Skin of body (tissue), 1 donor: ENCODE measurements at regions not wholly inside any gene's neighbourhood (a gene's known extent, or its start where the extent isn't known, plus 50 kb on each side); places are given as distances from the start of the nearest gene placed in this dataset.
"Not testable (repeated sequence)": the region's sequence is repeated elsewhere in the genome, so short reads cannot be mapped to it uniquely, and the experiment has no call there.

Experiments used
- DNase-seq: peaks from one replicate; lab custom pipeline; 2025; lab: John Stamatoyannopoulos, UW

DNA sequence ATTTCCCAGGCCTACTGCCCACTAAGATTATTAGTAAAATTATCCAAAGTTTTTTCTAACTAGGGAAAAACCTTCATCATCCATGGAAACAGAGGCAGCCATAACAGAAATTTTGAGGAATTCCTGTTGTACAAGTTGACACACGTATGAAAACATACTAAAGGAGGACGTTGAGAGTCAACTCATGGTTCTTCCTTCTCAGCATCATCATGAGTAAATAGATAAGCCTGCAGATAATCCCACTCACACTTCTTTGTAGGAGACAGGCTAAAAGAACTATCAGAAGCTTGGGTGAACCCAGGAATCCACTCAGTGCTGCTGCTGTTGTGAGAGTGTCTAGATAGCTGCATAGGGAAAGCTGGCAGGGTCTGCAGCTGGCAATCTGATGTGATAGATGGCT lies 694.8 kb upstream of the NR2F2 start:
- no peak for DNase-seq

- no peak for DNase-seq
Measured at GRCh38 chr15:95636107-95636506, 694.4 kb upstream of the NR2F2 start.

GRCh38 chr15:95637234-95637633 lies 693.3 kb upstream of the NR2F2 start:
- DNase-seq: not testable (repeated sequence)

DNA sequence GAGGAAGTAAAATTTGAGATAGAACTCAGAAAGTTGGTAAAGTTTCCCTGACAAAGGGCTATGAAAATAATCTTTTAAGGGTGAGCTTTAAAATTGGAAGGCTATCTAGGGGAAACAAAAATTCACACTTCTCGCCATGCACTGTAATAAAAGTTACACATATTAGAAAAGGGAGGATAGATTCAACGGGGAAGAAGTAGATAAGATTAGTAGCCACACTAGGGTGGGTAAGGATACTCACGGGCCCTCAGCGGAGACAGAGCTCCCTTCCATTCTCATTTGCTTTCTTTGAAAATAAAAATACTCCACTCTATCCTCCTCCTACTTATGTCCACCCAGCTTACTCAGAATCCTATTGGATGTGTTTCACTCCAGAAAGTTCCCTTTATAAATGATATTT lies 691.3 kb upstream of the NR2F2 start:
- DNase-seq: no peak

DNA sequence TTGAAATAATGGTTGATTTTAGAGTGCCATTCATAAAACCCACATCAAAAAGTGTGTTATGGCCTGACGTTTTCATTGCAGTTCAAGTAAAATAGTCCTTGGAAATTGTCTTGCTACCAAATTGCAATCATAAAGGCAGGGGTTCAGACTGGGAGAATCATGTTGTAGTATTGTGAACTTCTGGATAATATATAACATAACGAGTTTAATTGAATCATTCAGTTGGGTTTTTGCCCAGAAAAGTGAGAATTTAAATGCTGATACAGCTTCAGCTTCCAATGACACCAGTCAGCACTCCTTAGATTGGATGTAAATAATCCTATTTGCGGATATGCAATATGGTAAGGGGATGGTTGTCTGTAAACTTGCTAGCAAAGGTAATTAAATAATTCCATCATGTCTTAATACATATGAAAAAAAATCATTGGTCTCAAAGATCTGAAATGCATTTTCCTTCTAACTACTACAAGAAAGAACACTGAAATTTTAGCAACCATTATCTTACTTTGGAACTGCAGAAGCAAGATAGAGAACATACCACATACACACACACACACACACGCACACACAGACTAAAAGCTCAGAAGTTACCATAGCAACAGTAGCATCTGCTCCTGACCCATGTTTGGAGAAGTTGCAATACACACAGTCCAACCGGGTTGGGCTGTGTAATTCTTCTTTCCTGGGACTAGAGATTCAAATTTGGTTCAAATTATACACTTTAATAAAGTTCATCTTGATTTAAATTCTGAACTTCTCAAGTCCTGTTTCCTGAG lies 686.2 kb upstream of the NR2F2 start:
- peak; percentile 46 for DNase-seq

- DNase-seq: no peak
Measured at GRCh38 chr15:95645791-95646338, 684.6 kb upstream of the NR2F2 start.

DNA sequence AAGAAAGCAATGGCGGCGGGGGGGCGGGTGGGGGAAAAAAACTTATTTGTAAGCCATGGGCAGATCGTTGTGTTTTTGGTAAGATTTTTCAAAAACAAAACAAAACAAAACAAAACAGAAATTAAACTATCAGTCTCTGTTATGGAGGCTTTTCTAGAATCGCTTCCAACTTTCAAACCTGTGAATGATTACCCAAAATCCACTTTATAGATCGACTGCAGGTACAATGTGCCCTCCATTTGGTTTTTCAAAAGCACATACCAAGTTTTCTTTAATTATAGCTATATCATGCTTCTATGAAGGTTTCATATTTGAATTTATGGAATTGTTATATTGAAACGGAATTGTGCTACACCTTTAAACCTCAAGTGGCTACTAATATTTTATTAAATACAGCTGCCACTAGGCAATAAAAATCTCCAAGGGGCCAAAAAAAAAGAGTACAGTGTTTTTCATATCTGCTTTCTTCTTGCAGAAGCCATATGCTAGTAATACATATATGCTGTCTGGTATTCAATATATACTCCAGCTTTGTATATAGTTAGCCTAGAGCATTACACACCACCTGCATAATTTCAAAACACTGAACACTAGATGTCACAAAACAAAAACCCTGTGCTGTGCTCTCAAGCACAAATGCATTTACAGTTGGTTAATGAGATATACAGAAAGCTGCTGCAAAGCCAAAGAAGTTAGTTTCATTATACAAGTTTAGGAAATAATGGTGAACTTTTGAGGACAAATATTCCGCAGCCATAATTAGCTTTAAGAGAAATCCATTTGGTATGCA lies 683.8 kb upstream of the NR2F2 start:
- no peak for DNase-seq

GRCh38 chr15:95647531-95648277 lies 682.8 kb upstream of the NR2F2 start:
- no peak for DNase-seq

DNA sequence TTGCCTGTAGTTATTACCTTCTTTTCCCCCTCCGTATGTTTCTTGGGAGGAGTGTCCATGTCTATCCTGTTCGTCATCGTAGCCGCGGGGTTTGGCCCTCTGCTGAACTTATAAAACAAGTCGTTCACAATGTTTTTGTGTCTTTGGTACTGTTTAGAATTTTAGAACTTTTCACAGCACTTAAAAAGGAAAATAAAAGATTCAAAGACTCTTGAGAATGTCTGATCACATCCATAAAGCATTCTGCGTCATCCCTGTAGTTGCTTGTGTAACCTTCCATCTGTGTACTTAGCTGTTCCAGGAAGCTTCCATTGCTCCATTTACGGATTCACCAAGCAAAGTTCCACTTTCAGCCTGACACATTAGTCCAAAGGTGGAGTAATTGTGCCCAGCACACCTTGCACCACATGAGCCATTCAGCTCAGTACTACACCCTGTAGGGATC lies 677.1 kb upstream of the NR2F2 start:
- no peak for DNase-seq

- DNase-seq: no peak
Measured at GRCh38 chr15:95655089-95655607, 675.4 kb upstream of the NR2F2 start.

- DNase-seq: no peak
Measured at GRCh38 chr15:95656595-95656994, 673.9 kb upstream of the NR2F2 start.

DNA sequence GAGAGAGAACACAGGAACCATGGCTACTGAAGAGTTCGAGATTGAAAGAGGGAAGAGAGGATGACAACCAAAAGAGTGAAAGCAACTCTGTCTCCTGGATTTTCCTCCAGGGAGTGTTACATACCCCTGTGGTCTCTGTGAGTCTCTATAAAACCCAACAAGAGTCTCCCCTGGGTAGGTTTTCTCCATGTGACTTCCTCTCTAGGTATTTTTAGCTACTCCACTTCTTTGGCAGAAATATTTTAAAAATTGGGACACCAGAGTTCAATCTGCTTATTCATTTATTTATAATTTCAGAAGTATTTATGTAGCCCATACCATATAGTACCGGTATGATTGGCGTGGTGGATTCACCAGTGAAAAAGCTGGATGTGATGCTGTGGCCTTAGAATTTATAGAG lies 671.7 kb upstream of the NR2F2 start:
- no peak for DNase-seq

- no peak for DNase-seq
Measured at GRCh38 chr15:95659656-95660055, 670.8 kb upstream of the NR2F2 start.

DNA sequence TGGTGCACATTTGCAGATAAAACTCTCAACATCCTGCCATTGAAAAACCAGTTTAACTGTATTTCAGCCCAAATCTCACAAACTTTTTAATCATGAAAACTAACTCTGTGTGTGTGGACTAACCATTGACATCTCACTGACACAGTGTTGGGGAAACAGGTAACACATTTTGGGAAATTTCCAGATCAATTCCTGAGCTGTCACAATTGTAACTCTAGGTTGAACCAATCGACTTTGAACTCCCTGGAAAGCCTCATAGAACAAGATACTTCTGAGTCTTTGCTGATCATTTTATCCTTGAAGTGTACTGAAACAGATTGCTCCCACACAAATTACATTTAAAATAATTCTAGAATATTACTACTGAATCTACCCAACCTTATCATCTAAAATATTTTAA lies 667.9 kb upstream of the NR2F2 start:
- DNase-seq: no peak

DNA sequence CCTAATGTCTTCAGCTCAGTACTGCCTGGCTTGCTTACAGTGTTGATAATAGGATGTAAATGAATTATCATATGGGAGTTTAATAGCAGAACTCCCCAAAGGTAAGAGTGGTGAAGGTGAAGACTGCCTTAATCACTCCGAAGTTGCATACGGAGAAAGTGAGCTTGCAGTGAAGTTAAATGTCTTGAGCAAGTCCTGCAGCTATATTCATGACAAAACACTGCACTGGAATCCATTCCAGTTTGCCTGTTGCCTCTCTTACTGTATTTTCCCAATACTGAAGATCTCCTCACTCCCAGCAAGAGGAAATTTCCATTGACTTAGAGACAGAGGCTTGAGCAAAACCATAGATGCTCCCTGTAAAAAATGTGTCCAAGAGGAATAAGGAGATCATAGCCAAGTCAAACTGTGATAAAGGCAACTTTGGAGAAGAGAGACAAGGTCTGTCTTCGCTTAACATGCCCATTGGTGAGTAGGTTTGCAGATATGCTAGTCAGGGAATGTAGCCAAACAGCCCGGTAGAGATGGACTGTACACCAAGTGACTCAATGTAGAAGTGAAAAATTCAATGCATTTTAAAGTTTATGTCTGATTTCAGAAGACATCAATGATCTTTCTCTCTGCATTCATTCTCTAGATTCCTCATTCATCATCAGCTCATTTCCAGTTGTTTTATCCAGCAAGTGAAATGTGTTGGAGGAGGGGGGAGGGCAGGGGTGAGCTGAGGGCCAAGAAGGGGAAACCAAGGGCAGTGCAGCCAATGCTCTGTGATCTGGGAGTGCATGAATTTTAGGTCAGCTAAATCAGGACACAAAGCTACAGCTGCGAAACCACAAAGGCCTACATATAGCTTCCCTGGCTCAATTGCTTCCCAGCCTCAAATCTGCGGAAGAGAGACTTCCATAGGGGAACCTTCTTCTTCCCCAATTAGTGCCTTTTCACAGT lies 667.1 kb upstream of the NR2F2 start:
- no peak for DNase-seq

GRCh38 chr15:95664450-95664849 lies 666.0 kb upstream of the NR2F2 start:
- DNase-seq: no peak

DNA sequence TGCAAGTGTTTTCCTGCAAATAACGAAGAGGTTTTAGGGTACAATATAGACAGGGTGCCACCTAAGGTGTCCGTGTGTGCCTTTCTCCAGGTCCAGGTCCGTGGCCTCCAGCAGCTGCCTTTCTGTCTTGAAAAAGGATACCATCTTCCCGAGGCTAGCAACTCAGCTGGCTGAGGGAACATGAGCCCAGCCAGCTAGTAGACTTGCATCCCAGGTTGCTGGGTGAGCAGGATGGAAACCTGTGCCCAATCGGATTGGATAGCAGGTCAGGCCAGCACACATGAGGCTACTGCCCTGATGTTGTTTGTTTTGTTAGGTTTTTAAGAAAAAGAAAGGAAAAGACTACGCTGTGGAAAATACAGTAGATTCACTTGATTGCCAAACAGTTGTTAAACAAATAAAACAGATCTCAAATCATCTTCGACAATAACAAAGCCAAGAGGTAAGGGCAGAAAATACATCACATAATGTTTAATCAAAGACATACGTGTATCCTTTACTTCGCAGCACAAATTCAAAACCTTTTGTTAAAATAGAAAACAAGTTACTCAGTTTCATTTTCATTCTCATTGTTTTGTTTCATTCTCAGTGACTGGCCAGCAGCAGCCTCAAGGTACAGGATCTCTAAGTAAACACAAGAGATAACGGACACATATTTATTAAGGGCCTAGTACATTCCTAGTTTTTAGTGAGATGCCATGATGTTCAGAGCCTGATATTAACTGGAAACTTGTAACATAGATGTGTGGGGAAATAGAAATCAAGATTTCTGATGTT lies 661.2 kb upstream of the NR2F2 start:
- no peak for DNase-seq

GRCh38 chr15:95674031-95674430 lies 656.5 kb upstream of the NR2F2 start:
- DNase-seq: no peak

- DNase-seq: no peak
Measured at GRCh38 chr15:95676500-95676899, 654.0 kb upstream of the NR2F2 start.
